ENCODE measurements at regions not wholly inside any gene's neighbourhood (a gene's known extent, or its start where the extent isn't known, plus 50 kb on each side); places are given as distances from the start of the nearest gene placed in this dataset.

DNA sequence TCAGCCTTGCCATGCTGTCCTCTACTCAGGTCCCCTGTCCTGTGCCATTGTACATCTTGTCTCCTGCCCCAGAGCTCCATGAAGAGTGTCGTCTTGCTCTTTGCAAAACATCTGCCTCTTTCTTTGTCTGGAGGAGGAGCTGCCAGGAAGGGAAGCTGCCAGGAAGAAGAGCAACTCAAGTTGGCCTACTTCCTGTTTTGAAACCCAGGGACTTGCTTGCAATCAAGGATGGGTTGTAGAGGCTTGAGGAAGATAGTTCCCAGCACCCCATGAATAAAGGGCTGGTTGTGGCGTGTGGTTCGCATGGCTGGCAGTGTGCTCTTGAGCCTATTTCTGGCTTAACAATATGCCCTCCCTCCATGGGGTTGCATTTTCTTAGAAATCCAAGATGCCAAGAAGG is 53.0 kb upstream of the CPEB4 start:
- no peak for DNase-seq

DNA sequence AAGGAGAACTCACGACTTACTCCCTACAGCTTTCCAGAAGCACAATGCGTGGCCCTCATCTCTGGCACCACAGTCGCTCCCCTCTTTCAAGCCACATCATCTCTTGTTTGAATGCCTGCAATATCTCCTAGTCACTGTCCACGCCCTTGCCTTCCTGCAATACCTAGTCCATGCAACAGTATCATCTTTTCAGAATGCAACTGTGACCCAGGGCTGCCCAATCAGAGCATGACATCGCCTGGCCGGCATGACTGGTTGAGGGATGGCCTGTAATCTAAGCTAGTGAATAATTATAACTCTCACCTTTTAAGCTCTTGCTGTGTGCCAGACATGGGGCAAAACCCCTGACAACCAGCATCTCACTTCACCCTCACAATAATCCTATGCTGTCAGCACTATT is 52.5 kb upstream of the CPEB4 start:
- DNase-seq: no peak

DNA sequence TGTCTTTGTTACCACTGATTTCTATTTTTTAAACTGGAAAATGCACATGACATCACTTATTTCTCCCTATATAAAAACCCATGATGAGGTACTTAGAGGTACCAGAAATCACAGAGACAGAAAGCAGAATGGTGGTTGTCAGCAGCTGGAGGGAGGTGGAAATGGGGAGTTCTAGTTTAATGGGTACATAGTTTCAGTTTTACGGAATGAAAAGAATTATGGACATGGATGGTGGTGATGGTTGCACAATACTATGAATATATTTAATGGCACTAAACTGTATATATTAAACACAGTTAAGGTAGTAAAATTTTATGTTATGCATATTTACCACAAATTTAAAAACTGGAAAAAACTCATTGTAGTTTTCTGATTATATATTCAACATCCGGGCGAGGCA is 50.5 kb upstream of the CPEB4 start:
- DNase-seq: no peak

All from activated T-cell treated with anti-CD3 and anti-CD28 coated beads, Interleukin-2, amount 50 U/mL, for 48 hours (primary cell).